ENCODE measurements at regions not wholly inside any gene's neighbourhood (a gene's known extent, or its start where the extent isn't known, plus 50 kb on each side); places are given as distances from the start of the nearest gene placed in this dataset.
A peak's percentile ranks its signal among the peaks of the same experiment; 100 is the strongest.

- H3K36me3 ChIP-seq (ENCODE audit: control insufficient read depth, insufficient read depth, low read length), result no peaks in the 10 kb centered on the region
- peaks cover 4 to 8% of the 10 kb centered on the region in 2 experiments; a peak in 3 of 5 replicates for H3K27me3 ChIP-seq (ENCODE audit: control insufficient read depth in 2 of 2, insufficient read depth in 2 of 2, low read length in 2 of 2)
- TF ChIP-seq SMC3 (conservative IDR thresholded peaks at IDR 0.05; ENCODE audit: insufficient read depth, low read depth, low read length) (no peak), CEBPB (tag; IDR thresholded peaks at IDR 0.05) (peak; percentile 78), CEBPG (CRISPR knock-in tag; IDR thresholded peaks at IDR 0.05) (no peak), CEBPG (tag; conservative IDR thresholded peaks at IDR 0.05 in 1 of 2, IDR thresholded peaks at IDR 0.05 in 1 of 2) (peak; percentile 22 to 70; a peak in 2 of 4 replicates), PBX2 (CRISPR knock-in tag; IDR thresholded peaks at IDR 0.05; ENCODE audit: low read depth) (no peak), PBX2 (tag; conservative IDR thresholded peaks at IDR 0.05; ENCODE audit: low read depth) (peak; percentile 69)
- H3K27ac ChIP-seq (ENCODE audit: extremely low read depth, low read depth, low read length), result no peak overlapping the region
- 38% methylated on average over 4 of the region's 4 CpGs for WGBS (ENCODE audit: insufficient coverage, low coverage, missing lambda C conversion rate)
- FAIRE-seq (no peak), ATAC-seq (no peak), DNase-seq (ENCODE audit: extremely low read depth in 1 of 4, low spot score in 3 of 4) (no peak)
- H3K9me1 ChIP-seq (ENCODE audit: control insufficient read depth, insufficient read depth, low read length), result no peaks in the 10 kb centered on the region
- H3K79me2 ChIP-seq (ENCODE audit: control insufficient read depth, insufficient read depth, low read length), result no peaks in the 10 kb centered on the region
- H3K4me1 ChIP-seq (replicated peaks in 1 of 2; ENCODE audit: control insufficient read depth in 2 of 2, insufficient read depth in 2 of 2, low read length in 2 of 2), result peaks cover 3 to 4% of the 10 kb centered on the region in 2 experiments; a peak in 2 of 5 replicates
- H3K4me3 ChIP-seq, result no peak overlapping the region
- no peak overlapping the region for H3K4me2 ChIP-seq (ENCODE audit: insufficient read depth, low read length)
- H3K9me3 ChIP-seq (replicated peaks; ENCODE audit: control insufficient read depth, insufficient read depth, low read depth, low read length), result no peaks in the 10 kb centered on the region
- no peaks in the 10 kb centered on the region for H4K20me1 ChIP-seq (replicated peaks; ENCODE audit: control insufficient read depth, insufficient read depth, low read length)
- no peak overlapping the region for H2AFZ ChIP-seq (ENCODE audit: low read depth, low read length)
- POLR2A ChIA-PET, result interaction anchor here (0.7 to 1.1 kb wide), 2 partner anchors 11 to 233 kb away, joined by 3 read pairs; no protein-coding TSS in a partner anchor
- in situ Hi-C loops (cut with MboI) (no loop called here), intact Hi-C loops (cut with micrococcal nuclease) (loop anchor here (5.0 kb wide), 1 partner anchor 115 kb away; the partner anchor contains the start of gene EDEM1)
- no peak overlapping the region for H3K9ac ChIP-seq (ENCODE audit: insufficient read depth in 1 of 2, low read depth in 2 of 2, low read length in 2 of 2)
- CTCF ChIA-PET (ENCODE audit: low intra/inter-chr PET ratio), result no interaction called here
- no TSS peak for BruUV-seq (replicated peaks)
Measured at GRCh38 chr3:5072100-5072816, 49.8 kb upstream of the ARL8B start.

Data from K562 (cell line).